H9 (cell line): ENCODE measurements at regions not wholly inside any gene's neighbourhood (a gene's known extent, or its start where the extent isn't known, plus 50 kb on each side); places are given as distances from the start of the nearest gene placed in this dataset.
"Not testable (repeated sequence)": the region's sequence is repeated elsewhere in the genome, so short reads cannot be mapped to it uniquely, and the experiment has no call there.

Experiments used
- DNase-seq: peaks from one replicate; pipeline ENCODE4 v3.0.0-alpha.2; 2017
- H2AFZ ChIP-seq: one replicate; pipeline ENCODE4 v1.6.1; 2013; ENCODE audit warnings: mild to moderate bottlenecking, low read length, control low read depth, moderate library complexity
- H2AK5ac ChIP-seq: 2 replicates; pipeline ENCODE4 v1.6.1; 2013; ENCODE audit warnings: low read length, control low read depth, mixed read lengths; ENCODE audit not compliant: insufficient read length
- H2BK120ac ChIP-seq: one replicate; pipeline ENCODE4 v1.6.1; 2013; ENCODE audit warnings: low read depth, mild to moderate bottlenecking, low read length, control low read depth, inconsistent platforms; ENCODE audit not compliant: poor library complexity, severe bottlenecking
- H2BK12ac ChIP-seq: 2 replicates; pipeline ENCODE4 v1.6.1; 2013; ENCODE audit warnings: low read length, control low read depth, mixed read lengths, low read depth; ENCODE audit not compliant: insufficient read length
- H2BK15ac ChIP-seq: 2 replicates; pipeline ENCODE4 v1.6.1; 2013; ENCODE audit warnings: low read depth, low read length, control low read depth
- H2BK20ac ChIP-seq: one replicate; pipeline ENCODE4 v1.6.1; 2013; ENCODE audit warnings: low read depth, mild to moderate bottlenecking, low read length, control low read depth, inconsistent platforms; ENCODE audit not compliant: poor library complexity, severe bottlenecking
- H2BK5ac ChIP-seq: 2 replicates; pipeline ENCODE4 v1.6.1; 2013; ENCODE audit warnings: low read length, control low read depth, mixed read lengths; ENCODE audit not compliant: insufficient read length
- H3K14ac ChIP-seq: 2 replicates; pipeline ENCODE4 v1.6.1; 2013; ENCODE audit warnings: low read length, control low read depth; ENCODE audit not compliant: insufficient read depth
- H3K18ac ChIP-seq: 2 replicates; pipeline ENCODE4 v1.6.1; 2013; ENCODE audit warnings: low read depth, mild to moderate bottlenecking, mixed read lengths, low read length, control low read depth; ENCODE audit not compliant: insufficient read length
- H3K23ac ChIP-seq: 2 replicates; pipeline ENCODE4 v1.6.1; 2013; ENCODE audit warnings: low read length, control low read depth, mixed read lengths, low read depth; ENCODE audit not compliant: insufficient read length
- H3K23me2 ChIP-seq: 2 replicates; pipeline ENCODE4 v1.6.1; 2013; ENCODE audit warnings: low read depth, mild to moderate bottlenecking, mixed read lengths, low read length, control low read depth; ENCODE audit not compliant: insufficient read length, poor library complexity, severe bottlenecking
- H3K27ac ChIP-seq: 2 replicates; pipeline ENCODE4 v1.5.1; 2013; ENCODE audit warnings: low read length, control low read depth, mixed read lengths, low read depth; ENCODE audit not compliant: insufficient read length
- H3K27me3 ChIP-seq: 2 replicates; pipeline ENCODE4 v1.6.1; 2013; ENCODE audit warnings: low read length, control low read depth, inconsistent platforms; ENCODE audit not compliant: insufficient read depth
- H3K4ac ChIP-seq: 2 replicates; pipeline ENCODE4 v1.6.1; 2013; ENCODE audit warnings: low read depth, mild to moderate bottlenecking, control low read depth, inconsistent platforms, low read length, moderate library complexity
- H3K4me1 ChIP-seq: 2 replicates; pipeline ENCODE4 v1.6.1; 2013; ENCODE audit warnings: low read length, control low read depth, inconsistent platforms; ENCODE audit not compliant: insufficient read depth
- H3K4me2 ChIP-seq: 2 replicates; pipeline ENCODE4 v1.6.1; 2013; ENCODE audit warnings: low read length, control low read depth, mixed read lengths; ENCODE audit not compliant: insufficient read length, insufficient read depth
- H3K56ac ChIP-seq: 2 replicates; pipeline ENCODE4 v1.6.1; 2013; ENCODE audit warnings: low read depth, mild to moderate bottlenecking, mixed read lengths, low read length, control low read depth; ENCODE audit not compliant: insufficient read length
- H3K79me1 ChIP-seq: 2 replicates; pipeline ENCODE4 v1.6.1; 2013; ENCODE audit warnings: low read depth, mild to moderate bottlenecking, moderate library complexity, low read length, control low read depth, inconsistent platforms; ENCODE audit not compliant: insufficient read depth, poor library complexity, severe bottlenecking
- H3K79me2 ChIP-seq: 2 replicates; pipeline ENCODE4 v1.6.1; 2013; ENCODE audit warnings: low read length, control low read depth, inconsistent platforms; ENCODE audit not compliant: insufficient read depth
- H3K9ac ChIP-seq: 2 replicates; pipeline ENCODE4 v1.6.1; 2013; ENCODE audit warnings: low read length, control low read depth, mixed read lengths; ENCODE audit not compliant: insufficient read length; ENCODE audit errors: extremely low read depth
- H3K9me3 ChIP-seq: one replicate; pipeline ENCODE4 v1.6.1; 2013; ENCODE audit warnings: low read depth, low read length, inconsistent platforms; ENCODE audit not compliant: control insufficient read depth
- H3T11ph ChIP-seq: one replicate; pipeline ENCODE4 v1.6.1; 2013; ENCODE audit warnings: mild to moderate bottlenecking, low read length, control low read depth, inconsistent platforms
- H4K20me1 ChIP-seq: one replicate; pipeline ENCODE4 v1.6.1; 2013; ENCODE audit not compliant: control insufficient read depth, insufficient read length, insufficient read depth
- H4K5ac ChIP-seq: 2 replicates; pipeline ENCODE4 v1.6.1; 2013; ENCODE audit warnings: low read depth, mild to moderate bottlenecking, mixed read lengths, low read length, control low read depth; ENCODE audit not compliant: insufficient read length
- H4K8ac ChIP-seq: replicated peaks from 2 replicates; pipeline ENCODE4 v1.6.1; 2013; ENCODE audit warnings: low read length, control low read depth, mixed read lengths, low read depth; ENCODE audit not compliant: insufficient read length
- H4K91ac ChIP-seq: 2 replicates; pipeline ENCODE4 v1.6.1; 2013; ENCODE audit warnings: low read depth, mild to moderate bottlenecking, moderate library complexity, mixed read lengths, low read length, control low read depth; ENCODE audit not compliant: insufficient read length
- H3K27ac Mint-ChIP-seq, 3 experiments: 2 replicates in 2 of 3; 3 replicates in 1 of 3; pipeline ENCODE4 v1.8.0; 2020 to 2021; ENCODE audit warnings: mixed read lengths in 3 of 3, mild to moderate bottlenecking in 1 of 3, moderate library complexity in 1 of 3
- H3K27me3 Mint-ChIP-seq: 2 replicates; pipeline ENCODE4 v1.8.0; 2021; ENCODE audit warnings: low read depth, mild to moderate bottlenecking, moderate library complexity, mixed read lengths
- H3K36me3 Mint-ChIP-seq, 3 experiments: 2 replicates in 2 of 3; 3 replicates in 1 of 3; pipeline ENCODE4 v1.8.0; 2020 to 2021; ENCODE audit warnings: low read depth in 3 of 3, mixed read lengths in 3 of 3; ENCODE audit not compliant: insufficient read depth in 1 of 3
- H3K4me1 Mint-ChIP-seq, 2 experiments: 2 replicates each; pipeline ENCODE4 v1.8.0; 2020; ENCODE audit warnings: mixed read lengths in 2 of 2
- H3K4me3 Mint-ChIP-seq, 2 experiments: 2 replicates in 1 of 2; 3 replicates in 1 of 2; pipeline ENCODE4 v1.8.0; 2020 to 2021; ENCODE audit warnings: mild to moderate bottlenecking in 2 of 2, mixed read lengths in 2 of 2, moderate library complexity in 1 of 2
- H3K9me3 Mint-ChIP-seq, 2 experiments: 2 replicates in 1 of 2; 3 replicates in 1 of 2; pipeline ENCODE4 v1.8.0; 2020; ENCODE audit warnings: mild to moderate bottlenecking in 2 of 2, mixed read lengths in 2 of 2, moderate library complexity in 1 of 2
- CTCF ChIP-seq: fragments of 200-600 bp; sonication (generic); conservative IDR thresholded peaks from 3 replicates; pipeline ENCODE4 v1.8.0; 2021; ENCODE audit warnings: antibody characterized with exemption, mild to moderate bottlenecking
- WGBS: extraction: QIAGEN DNeasy Blood & Tissue Kit; methylation state at CpG from one replicate; pipeline ENCODE4 v1.1.7; 2013; ENCODE audit warnings: missing lambda C conversion rate, low lambda C conversion rate, mixed read lengths; ENCODE audit not compliant: insufficient read length; ENCODE audit errors: extremely low coverage; 5-methylcytosine and 5-hydroxymethylcytosine counted together

GRCh38 chr2:60347781-60348180 is 205.7 kb downstream of the BCL11A start:
- Histone ChIP-seq H3K4me1 (no peaks in the 10 kb centered on the region), H2BK20ac (no peak overlapping the region), H3K9me3 (no peaks in the 10 kb centered on the region), H3K27me3 (no peaks in the 10 kb centered on the region), H3K9ac (no peak overlapping the region), H4K8ac (no peak overlapping the region), H2BK15ac (no peak overlapping the region), H3K4me2 (no peak overlapping the region), H3K23ac (no peak overlapping the region), H3K18ac (no peak overlapping the region), H4K5ac (no peak overlapping the region), H2AK5ac (no peak overlapping the region), H3K23me2 (no peaks in the 10 kb centered on the region), H3T11ph (no peak overlapping the region), H3K27ac (no peak overlapping the region), H3K79me1 (no peaks in the 10 kb centered on the region), H3K79me2 (no peaks in the 10 kb centered on the region), H4K91ac (no peak overlapping the region), H3K56ac (no peak overlapping the region), H4K20me1 (no peaks in the 10 kb centered on the region), H2AFZ (no peak overlapping the region), H3K4ac (no peak overlapping the region), H3K14ac (no peak overlapping the region), H2BK12ac (no peak overlapping the region), H2BK5ac (no peak overlapping the region), H2BK120ac (no peak overlapping the region)
- no peaks in the 10 kb centered on the region for H3K9me3 Mint-ChIP-seq
- no peak overlapping the region for H3K4me3 Mint-ChIP-seq
- H3K27ac Mint-ChIP-seq = no peak overlapping the region
- H3K4me1 Mint-ChIP-seq = peaks cover 4 to 6% of the 10 kb centered on the region in 2 experiments; a peak in 3 of 4 replicates
- TF ChIP-seq CTCF = no peak
- no CpG with 5 or more reads among the region's 5 CpGs for WGBS
- DNase-seq = no peak
- H3K36me3 Mint-ChIP-seq = no peaks in the 10 kb centered on the region
- H3K27me3 Mint-ChIP-seq = peaks cover 6% of the 10 kb centered on the region; the same call in 1 of the 2 replicates

GRCh38 chr2:60342491-60342890 is 211.0 kb downstream of the BCL11A start:
- not testable (repeated sequence) for H3K27me3 Mint-ChIP-seq

More at GRCh38 chr2:60342491-60342890, 211.0 kb downstream of the BCL11A start:
- H3K14ac ChIP-seq, H3K27ac Mint-ChIP-seq, H3K23me2 ChIP-seq, H4K5ac ChIP-seq, H3K9me3 Mint-ChIP-seq, H3T11ph ChIP-seq, H3K4me3 Mint-ChIP-seq, H4K91ac ChIP-seq, H3K79me2 ChIP-seq, H3K9me3 ChIP-seq, H3K27me3 ChIP-seq, DNase-seq, H4K20me1 ChIP-seq, H3K4ac ChIP-seq, H2BK120ac ChIP-seq, H3K4me1 Mint-ChIP-seq, H4K8ac ChIP-seq, H3K4me1 ChIP-seq, H3K9ac ChIP-seq, H2BK5ac ChIP-seq, H2BK12ac ChIP-seq, H2AFZ ChIP-seq, H3K27ac ChIP-seq, H3K56ac ChIP-seq, H3K4me2 ChIP-seq, H3K18ac ChIP-seq, H3K79me1 ChIP-seq, H2BK20ac ChIP-seq, H3K23ac ChIP-seq, H2BK15ac ChIP-seq, H3K36me3 Mint-ChIP-seq, H2AK5ac ChIP-seq: not testable (repeated sequence)
- no CpG with 5 or more reads among the region's 4 CpGs for WGBS
